ENCODE measurements at regions not wholly inside any gene's neighbourhood (a gene's known extent, or its start where the extent isn't known, plus 50 kb on each side); places are given as distances from the start of the nearest gene placed in this dataset.

- DNase-seq: no peak
Measured at GRCh38 chr12:82029936-82030335, 270.8 kb upstream of the PPFIA2 start.

GRCh38 chr12:82028772-82029171 lies 269.6 kb upstream of the PPFIA2 start:
- no peak for DNase-seq

- no peak for DNase-seq
Measured at GRCh38 chr12:82027612-82028011, 268.5 kb upstream of the PPFIA2 start.

GRCh38 chr12:82025462-82025861 lies 266.3 kb upstream of the PPFIA2 start:
- no peak for DNase-seq

- no peak for DNase-seq
Measured at GRCh38 chr12:82019533-82019932, 260.4 kb upstream of the PPFIA2 start.

- DNase-seq: no peak
Measured at GRCh38 chr12:82015623-82016347, 256.6 kb upstream of the PPFIA2 start.

GRCh38 chr12:82012176-82012575 lies 253.0 kb upstream of the PPFIA2 start:
- DNase-seq: no peak

GRCh38 chr12:82009524-82009923 lies 250.4 kb upstream of the PPFIA2 start:
- DNase-seq: no peak

GRCh38 chr12:82008251-82008650 lies 249.1 kb upstream of the PPFIA2 start:
- no peak for DNase-seq

- no peak for DNase-seq
Measured at GRCh38 chr12:81998761-81999378, 239.7 kb upstream of the PPFIA2 start.

GRCh38 chr12:81992461-81992860 lies 233.3 kb upstream of the PPFIA2 start:
- DNase-seq: no peak

- no peak for DNase-seq
Measured at GRCh38 chr12:81991868-81992267, 232.7 kb upstream of the PPFIA2 start.

GRCh38 chr12:81988362-81988761 lies 229.2 kb upstream of the PPFIA2 start:
- no peak for DNase-seq

- DNase-seq: no peak
Measured at GRCh38 chr12:81987371-81987770, 228.2 kb upstream of the PPFIA2 start.

- DNase-seq: no peak
Measured at GRCh38 chr12:81976661-81977060, 217.5 kb upstream of the PPFIA2 start.

- DNase-seq: no peak
Measured at GRCh38 chr12:81974762-81975161, 215.6 kb upstream of the PPFIA2 start.

- DNase-seq: no peak
Measured at GRCh38 chr12:81968421-81968820, 209.3 kb upstream of the PPFIA2 start.

GRCh38 chr12:81963636-81964035 lies 204.5 kb upstream of the PPFIA2 start:
- no peak for DNase-seq

- DNase-seq: no peak
Measured at GRCh38 chr12:81963026-81963425, 203.9 kb upstream of the PPFIA2 start.

GRCh38 chr12:81962126-81962856 lies 203.1 kb upstream of the PPFIA2 start:
- no peak for DNase-seq

- no peak for DNase-seq
Measured at GRCh38 chr12:81958406-81958805, 199.3 kb upstream of the PPFIA2 start.

GRCh38 chr12:81957631-81958030 lies 198.5 kb upstream of the PPFIA2 start:
- DNase-seq: no peak

- DNase-seq: no peak
Measured at GRCh38 chr12:81956468-81956860, 197.3 kb upstream of the PPFIA2 start.

- no peak for DNase-seq
Measured at GRCh38 chr12:81953541-81953940, 194.4 kb upstream of the PPFIA2 start.
